ENCODE measurements at regions not wholly inside any gene's neighbourhood (a gene's known extent, or its start where the extent isn't known, plus 50 kb on each side); places are given as distances from the start of the nearest gene placed in this dataset.
"Not testable (repeated sequence)": the region's sequence is repeated elsewhere in the genome, so short reads cannot be mapped to it uniquely, and the experiment has no call there.

DNA sequence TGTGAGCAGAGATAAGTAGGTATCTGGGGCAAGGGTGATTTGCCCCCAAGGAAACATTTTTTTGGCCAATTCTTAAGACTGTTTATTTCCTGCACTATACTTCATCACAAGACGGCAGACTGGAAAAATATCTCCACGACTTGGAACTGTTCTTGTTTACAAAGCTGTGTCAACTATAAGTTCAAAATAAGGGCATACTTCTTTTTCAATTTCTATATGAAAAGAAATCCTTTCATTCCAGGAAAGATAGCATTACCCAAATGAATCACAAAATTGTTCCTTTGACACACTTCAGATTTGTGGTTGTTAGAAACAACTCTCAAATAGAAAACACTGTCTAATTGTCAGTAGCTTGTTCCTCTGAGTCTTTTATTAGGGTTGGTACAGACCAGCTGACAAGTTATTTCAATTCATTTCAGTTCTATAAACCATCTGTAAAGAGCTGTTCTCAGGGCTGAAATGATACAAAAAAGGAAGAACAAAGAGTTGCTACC, 212.9 kb upstream of the PRDM1 start:
- no peak overlapping the region for H3K4me3 Mint-ChIP-seq
- no peak overlapping the region for H3K27ac Mint-ChIP-seq
- peaks cover 2% of the 10 kb centered on the region for H3K36me3 Mint-ChIP-seq (ENCODE audit: low read depth)
- peaks cover 4% of the 10 kb centered on the region for H3K4me1 Mint-ChIP-seq
- H3K9me3 ChIP-seq (ENCODE audit: control insufficient read depth, low read length, poor library complexity, severe bottlenecking): no peaks in the 10 kb centered on the region
- ATAC-seq (no peak), DNase-seq (no peak)
- H3K27me3 Mint-ChIP-seq: peaks cover 36% of the 10 kb centered on the region

DNA sequence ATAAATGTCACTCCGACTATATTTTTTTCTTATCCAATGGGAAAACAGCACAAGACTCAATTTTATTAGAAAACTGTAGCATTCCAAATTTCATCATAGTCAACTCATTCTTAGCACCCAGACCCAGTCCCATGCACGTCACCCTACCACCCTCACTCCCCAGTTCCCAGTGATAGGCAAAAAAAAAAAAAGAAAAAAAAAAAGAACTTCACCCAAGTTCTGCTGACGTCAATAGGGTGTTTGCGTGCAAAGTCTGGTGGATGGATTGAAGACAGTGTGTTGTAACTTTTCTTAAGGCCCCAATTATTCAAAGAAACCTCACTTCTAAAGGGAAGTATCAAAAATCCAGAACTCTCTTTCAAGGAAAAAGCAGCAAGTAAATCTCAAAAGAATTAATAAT, 213.9 kb upstream of the PRDM1 start:
- ATAC-seq: no peak
- Mint-ChIP-seq H3K36me3 (ENCODE audit: low read depth) (peaks cover 2% of the 10 kb centered on the region), H3K4me1 (peaks cover 4% of the 10 kb centered on the region), H3K27ac (no peak overlapping the region), H3K27me3 (peaks cover 36% of the 10 kb centered on the region), H3K4me3 (no peak overlapping the region)
- no peaks in the 10 kb centered on the region for H3K9me3 ChIP-seq (ENCODE audit: control insufficient read depth, low read length, poor library complexity, severe bottlenecking)
- DNase-seq: no peak

DNA sequence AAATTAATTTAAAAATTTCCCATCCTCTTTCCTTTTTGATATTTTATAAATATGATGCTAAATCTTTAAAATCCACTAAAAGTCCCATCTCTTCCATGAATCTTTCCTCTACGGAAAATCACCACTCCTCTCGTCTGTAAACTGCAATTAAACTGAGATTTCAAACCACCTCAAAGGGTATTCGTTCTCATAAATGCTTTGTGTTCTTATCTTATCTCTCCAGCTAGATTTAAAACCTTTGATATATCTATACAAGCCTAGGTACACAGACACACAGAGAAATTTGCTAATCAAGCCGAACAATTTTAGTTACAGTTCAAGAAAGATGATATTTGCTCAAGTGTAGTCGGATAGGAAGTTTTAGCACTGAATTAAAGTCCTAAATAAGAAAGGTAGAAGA, 214.6 kb upstream of the PRDM1 start:
- DNase-seq (no peak), ATAC-seq (no peak)
- Mint-ChIP-seq H3K4me1 (peaks cover 4% of the 10 kb centered on the region), H3K27ac (no peak overlapping the region), H3K27me3 (peaks cover 30% of the 10 kb centered on the region), H3K4me3 (no peak overlapping the region), H3K36me3 (ENCODE audit: low read depth) (peaks cover 2% of the 10 kb centered on the region)
- H3K9me3 ChIP-seq (ENCODE audit: control insufficient read depth, low read length, poor library complexity, severe bottlenecking): no peaks in the 10 kb centered on the region

DNA sequence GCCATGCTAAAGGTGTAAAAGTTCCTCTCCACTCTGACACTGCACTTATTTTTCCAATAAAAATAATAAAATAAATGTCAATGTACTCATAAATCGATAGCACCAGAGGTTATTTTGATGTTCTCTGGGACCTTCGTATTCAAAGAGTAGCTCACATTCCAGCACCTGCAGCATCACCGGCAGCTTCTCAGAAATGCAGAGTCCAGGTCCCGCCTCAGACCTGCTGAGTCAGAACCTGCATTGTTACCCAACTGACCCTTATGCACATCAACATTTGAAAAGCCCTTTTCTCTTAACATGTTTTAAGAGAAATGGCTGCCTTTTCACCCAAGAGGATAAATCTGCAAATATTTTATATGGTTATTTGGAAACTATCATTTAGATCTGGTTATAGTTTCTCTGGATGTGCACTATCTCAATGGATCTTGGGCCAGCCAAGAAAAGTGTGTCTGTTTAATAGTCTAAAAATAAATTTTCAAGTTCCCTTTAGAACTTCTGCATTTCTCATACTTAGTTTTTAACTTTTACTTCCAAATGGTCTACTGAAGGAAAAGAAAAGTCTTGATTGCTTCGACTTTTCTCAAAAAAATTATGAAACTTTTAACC, 216.2 kb upstream of the PRDM1 start:
- Mint-ChIP-seq H3K27me3 (peaks cover 24% of the 10 kb centered on the region), H3K4me3 (no peak overlapping the region), H3K36me3 (ENCODE audit: low read depth) (peaks cover 2% of the 10 kb centered on the region), H3K4me1 (peaks cover 4% of the 10 kb centered on the region), H3K27ac (no peak overlapping the region)
- H3K9me3 ChIP-seq (ENCODE audit: control insufficient read depth, low read length, poor library complexity, severe bottlenecking): no peaks in the 10 kb centered on the region
- DNase-seq (no peak), ATAC-seq (no peak)

DNA sequence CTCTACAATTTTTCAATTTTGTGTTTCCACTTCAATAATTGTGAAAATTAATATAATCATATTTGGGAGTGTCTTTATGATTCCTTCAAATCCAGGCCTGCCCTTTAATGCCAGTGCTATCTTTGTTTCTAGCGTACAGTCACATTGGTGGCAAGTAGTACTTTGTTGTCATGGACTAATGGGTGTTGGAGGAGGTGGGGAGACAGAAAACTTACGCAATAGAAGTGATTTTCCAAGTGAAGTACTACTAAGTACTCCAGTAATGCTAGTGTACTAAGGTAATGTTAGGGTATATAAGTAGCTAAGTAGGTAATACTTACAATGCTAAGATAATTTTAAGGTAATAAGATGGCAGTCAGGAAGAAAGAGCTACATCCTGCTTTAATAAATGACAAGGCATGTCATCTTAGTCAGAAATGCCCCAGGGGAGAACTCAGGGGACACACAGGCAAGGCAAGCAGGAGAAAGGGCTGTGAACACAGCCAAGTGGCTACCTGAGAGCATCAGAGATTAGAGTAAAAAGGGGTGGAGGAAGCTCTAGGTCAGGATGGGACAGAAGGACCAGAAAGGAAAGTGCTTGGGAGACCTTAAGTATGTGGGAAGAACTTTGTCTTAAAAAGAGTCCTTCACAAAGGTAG, 217.2 kb upstream of the PRDM1 start:
- ATAC-seq (no peak), DNase-seq (no peak)
- no peak overlapping the region for H3K4me3 Mint-ChIP-seq
- peaks cover 4% of the 10 kb centered on the region for H3K4me1 Mint-ChIP-seq
- H3K27me3 Mint-ChIP-seq: peaks cover 18% of the 10 kb centered on the region
- no peaks in the 10 kb centered on the region for H3K9me3 ChIP-seq (ENCODE audit: control insufficient read depth, low read length, poor library complexity, severe bottlenecking)
- no peak overlapping the region for H3K27ac Mint-ChIP-seq
- peaks cover 2% of the 10 kb centered on the region for H3K36me3 Mint-ChIP-seq (ENCODE audit: low read depth)

DNA sequence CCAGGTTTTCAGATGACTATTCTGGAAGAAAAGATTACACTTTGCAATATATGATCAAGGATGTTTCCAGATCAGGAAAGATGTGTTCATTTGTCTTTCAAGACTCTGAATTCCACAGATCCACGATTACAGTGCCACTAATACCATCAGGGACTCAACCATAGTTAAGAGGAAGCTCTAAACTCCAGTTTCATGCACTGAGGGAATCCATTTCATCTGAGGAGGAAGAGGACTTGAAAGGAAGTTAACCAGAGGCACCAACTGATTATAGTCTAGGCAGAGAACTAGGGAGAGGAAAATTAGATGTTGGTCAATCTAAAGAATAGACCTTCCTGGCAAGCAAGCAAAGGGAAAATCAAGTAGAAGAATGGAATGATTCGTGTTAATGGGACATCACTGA, 218.3 kb upstream of the PRDM1 start:
- ATAC-seq: no peak
- H3K4me1 Mint-ChIP-seq: peaks cover 4% of the 10 kb centered on the region

DNA sequence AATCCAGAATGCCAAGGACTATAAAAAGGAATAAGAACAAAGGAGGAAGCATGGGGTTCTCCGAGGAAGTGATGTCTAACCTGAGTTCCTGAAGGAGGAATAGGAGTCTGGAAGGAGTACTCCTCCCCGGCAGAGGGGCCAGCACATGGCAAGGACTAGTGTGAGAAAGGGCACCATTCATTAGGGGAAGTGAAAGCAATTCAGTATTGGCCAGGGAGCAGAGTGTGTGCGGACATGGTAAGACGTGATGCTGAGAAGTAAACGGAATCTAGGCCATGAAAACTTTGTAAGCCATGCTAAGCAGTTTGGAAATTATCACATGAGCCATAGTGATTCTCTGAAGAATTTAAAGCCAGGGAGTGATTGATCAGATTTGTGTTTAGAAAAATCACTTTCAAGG, 218.9 kb upstream of the PRDM1 start:
- DNase-seq (no peak), ATAC-seq (no peak)
- no peaks in the 10 kb centered on the region for H3K9me3 ChIP-seq (ENCODE audit: control insufficient read depth, low read length, poor library complexity, severe bottlenecking)
- Mint-ChIP-seq H3K4me3 (no peak overlapping the region), H3K27me3 (peaks cover 10% of the 10 kb centered on the region), H3K27ac (no peak overlapping the region), H3K4me1 (peaks cover 4% of the 10 kb centered on the region), H3K36me3 (ENCODE audit: low read depth) (peaks cover 2% of the 10 kb centered on the region)

More for the DNA sequence above, 218.3 kb upstream of the PRDM1 start:
- no peak for DNase-seq
- peaks cover 12% of the 10 kb centered on the region for H3K27me3 Mint-ChIP-seq
- H3K27ac Mint-ChIP-seq: no peak overlapping the region
- H3K36me3 Mint-ChIP-seq (ENCODE audit: low read depth): peaks cover 2% of the 10 kb centered on the region
- no peak overlapping the region for H3K4me3 Mint-ChIP-seq
- no peaks in the 10 kb centered on the region for H3K9me3 ChIP-seq (ENCODE audit: control insufficient read depth, low read length, poor library complexity, severe bottlenecking)

DNA sequence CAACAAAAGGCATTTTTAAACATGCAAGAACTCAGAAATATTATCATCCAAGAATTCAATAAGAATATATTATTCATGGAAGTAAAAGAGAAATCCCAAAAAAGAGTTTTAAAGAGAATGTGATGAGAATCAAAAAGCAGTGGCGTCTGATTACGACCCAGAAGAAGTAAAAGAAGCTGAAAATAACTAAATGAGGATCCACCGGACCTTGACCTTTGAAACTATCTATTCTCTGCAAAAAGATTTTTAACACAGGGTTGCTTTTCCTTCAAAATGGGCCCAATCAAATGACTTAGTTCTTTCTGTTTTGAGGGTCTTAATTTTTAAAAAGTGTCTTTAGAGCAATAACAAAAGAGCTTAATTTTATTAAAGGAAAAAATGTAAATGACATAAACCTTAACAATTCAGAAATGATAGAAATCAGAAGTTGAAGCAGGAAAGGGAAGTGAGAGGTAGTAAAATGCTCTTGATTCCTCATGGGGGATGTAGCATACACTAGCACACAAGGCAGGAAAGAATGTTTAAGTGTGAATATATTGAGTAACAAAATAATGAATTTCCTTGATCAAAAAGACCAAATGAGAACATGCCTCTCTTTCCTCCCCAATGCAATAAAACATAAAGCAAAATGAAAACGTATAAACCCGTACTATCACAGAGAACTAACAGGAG, 223.1 kb upstream of the PRDM1 start:
- no peaks in the 10 kb centered on the region for H3K9me3 ChIP-seq (ENCODE audit: control insufficient read depth, low read length, poor library complexity, severe bottlenecking)
- H3K36me3 Mint-ChIP-seq (ENCODE audit: low read depth): no peaks in the 10 kb centered on the region
- no peaks in the 10 kb centered on the region for H3K27me3 Mint-ChIP-seq
- DNase-seq (no peak), ATAC-seq (no peak)
- no peak overlapping the region for H3K4me3 Mint-ChIP-seq
- H3K27ac Mint-ChIP-seq: no peak overlapping the region
- no peaks in the 10 kb centered on the region for H3K4me1 Mint-ChIP-seq

DNA sequence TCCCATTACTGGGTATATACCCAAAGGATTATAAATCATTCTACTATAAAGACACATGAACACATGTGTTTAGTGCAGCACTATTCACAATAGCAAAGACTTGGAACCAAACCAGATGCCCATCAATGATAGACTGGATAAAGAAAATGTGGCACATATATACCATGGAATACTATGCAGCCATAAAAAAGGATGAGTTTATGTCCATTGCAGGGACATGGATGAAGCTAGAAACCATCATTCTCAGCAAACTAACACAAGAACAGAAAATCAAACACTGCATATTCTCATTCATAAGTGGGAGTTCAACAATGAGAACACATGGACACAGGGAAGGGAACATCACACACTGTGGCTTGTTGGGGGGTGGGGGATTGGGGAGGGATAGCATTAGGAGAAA, 225.2 kb upstream of the PRDM1 start:
- H3K4me1 Mint-ChIP-seq; H3K27me3 Mint-ChIP-seq; ATAC-seq; H3K36me3 Mint-ChIP-seq (ENCODE audit: low read depth); H3K9me3 ChIP-seq (ENCODE audit: control insufficient read depth, low read length, poor library complexity, severe bottlenecking); H3K4me3 Mint-ChIP-seq; H3K27ac Mint-ChIP-seq; DNase-seq: not testable (repeated sequence)

DNA sequence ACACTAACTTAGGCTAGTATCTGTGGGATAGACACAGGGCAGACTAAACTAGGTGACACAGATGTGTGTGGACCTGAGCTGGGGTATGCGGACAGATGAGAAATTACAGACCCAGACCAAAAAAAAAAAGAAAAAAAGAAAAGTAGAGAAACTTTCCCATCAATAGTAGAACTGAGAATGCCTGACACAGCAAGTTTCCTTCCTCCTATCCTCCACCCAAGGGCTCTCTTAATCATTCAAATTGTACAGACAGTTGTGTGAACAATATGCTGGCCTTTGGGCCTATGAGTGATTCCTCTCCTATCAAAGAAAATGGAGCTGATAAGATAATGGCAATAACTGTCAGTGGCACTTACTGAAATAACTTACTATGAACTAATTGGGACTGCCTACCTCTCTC, 226.7 kb upstream of the PRDM1 start:
- Mint-ChIP-seq H3K27me3 (peaks cover 9% of the 10 kb centered on the region), H3K4me1 (no peaks in the 10 kb centered on the region), H3K36me3 (ENCODE audit: low read depth) (no peaks in the 10 kb centered on the region), H3K27ac (no peak overlapping the region), H3K4me3 (no peak overlapping the region)
- no peaks in the 10 kb centered on the region for H3K9me3 ChIP-seq (ENCODE audit: control insufficient read depth, low read length, poor library complexity, severe bottlenecking)
- no peak for ATAC-seq
- DNase-seq: no peak

DNA sequence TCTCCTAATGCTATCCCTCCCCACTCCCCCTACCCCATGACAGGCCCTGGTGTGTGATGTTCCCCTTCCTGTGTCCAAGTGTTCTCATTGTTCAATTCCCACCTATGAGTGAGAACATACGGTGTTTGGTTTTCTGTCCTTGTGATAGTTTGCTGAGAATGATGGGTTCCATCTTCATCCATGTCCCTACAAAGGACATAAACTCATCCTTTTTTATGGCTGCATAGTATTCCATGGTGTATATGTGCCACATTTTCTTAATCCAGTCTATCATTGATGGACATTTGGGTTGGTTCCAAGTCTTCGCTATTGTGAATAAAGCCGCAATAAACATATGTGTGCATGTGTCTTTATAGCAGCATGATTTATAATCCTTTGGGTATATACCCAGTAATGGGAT, 227.5 kb upstream of the PRDM1 start:
- not testable (repeated sequence) for H3K27me3 Mint-ChIP-seq; H3K9me3 ChIP-seq (ENCODE audit: control insufficient read depth, low read length, poor library complexity, severe bottlenecking); ATAC-seq; H3K27ac Mint-ChIP-seq; H3K4me1 Mint-ChIP-seq; H3K4me3 Mint-ChIP-seq; DNase-seq; H3K36me3 Mint-ChIP-seq (ENCODE audit: low read depth)

DNA sequence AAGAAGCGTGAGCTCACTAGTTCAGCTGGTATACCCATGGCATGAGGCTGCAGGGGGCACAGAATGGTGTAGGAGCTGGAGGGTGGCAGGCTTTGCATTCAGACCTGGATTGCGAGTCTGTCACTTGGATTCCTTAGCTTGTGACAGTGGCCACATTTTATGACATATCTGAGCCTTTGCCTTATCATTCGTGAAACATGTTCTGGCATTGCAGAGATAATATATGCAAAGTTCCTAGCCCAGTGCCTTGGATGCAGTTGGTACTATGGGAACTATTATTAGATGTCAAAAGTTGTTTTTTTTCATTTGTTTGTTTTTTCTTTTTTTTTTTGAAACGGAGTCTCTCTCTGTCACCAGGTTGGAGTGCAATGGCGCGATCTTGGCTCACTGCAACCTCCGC, 230.7 kb upstream of the PRDM1 start:
- ATAC-seq (no peak), DNase-seq (no peak)
- Mint-ChIP-seq H3K4me3 (no peak overlapping the region), H3K27ac (no peak overlapping the region), H3K4me1 (no peaks in the 10 kb centered on the region), H3K36me3 (ENCODE audit: low read depth) (no peaks in the 10 kb centered on the region), H3K27me3 (peaks cover 9% of the 10 kb centered on the region)
- no peaks in the 10 kb centered on the region for H3K9me3 ChIP-seq (ENCODE audit: control insufficient read depth, low read length, poor library complexity, severe bottlenecking)

DNA sequence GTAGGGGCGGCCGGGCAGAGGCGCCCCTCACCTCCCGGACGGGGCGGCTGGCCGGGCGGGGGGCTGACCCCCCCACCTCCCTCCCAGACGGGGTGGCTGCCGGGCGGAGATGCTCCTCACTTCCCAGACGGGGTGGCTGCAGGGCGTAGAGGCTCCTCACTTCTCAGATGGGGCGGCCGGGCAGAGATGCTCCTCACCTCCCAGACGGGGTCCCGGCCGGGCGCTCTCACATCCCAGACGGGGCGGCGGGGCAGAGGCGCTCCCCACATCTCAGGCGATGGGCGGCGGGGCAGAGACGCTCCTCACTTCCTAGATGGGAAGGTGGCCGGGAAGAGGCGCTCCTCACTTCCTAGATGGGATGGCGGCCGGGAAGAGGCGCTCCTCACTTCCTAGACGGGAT, 232.2 kb upstream of the PRDM1 start:
- H3K4me1 Mint-ChIP-seq; ATAC-seq; H3K9me3 ChIP-seq (ENCODE audit: control insufficient read depth, low read length, poor library complexity, severe bottlenecking); H3K27ac Mint-ChIP-seq; H3K27me3 Mint-ChIP-seq; H3K4me3 Mint-ChIP-seq; H3K36me3 Mint-ChIP-seq (ENCODE audit: low read depth); DNase-seq: not testable (repeated sequence)

DNA sequence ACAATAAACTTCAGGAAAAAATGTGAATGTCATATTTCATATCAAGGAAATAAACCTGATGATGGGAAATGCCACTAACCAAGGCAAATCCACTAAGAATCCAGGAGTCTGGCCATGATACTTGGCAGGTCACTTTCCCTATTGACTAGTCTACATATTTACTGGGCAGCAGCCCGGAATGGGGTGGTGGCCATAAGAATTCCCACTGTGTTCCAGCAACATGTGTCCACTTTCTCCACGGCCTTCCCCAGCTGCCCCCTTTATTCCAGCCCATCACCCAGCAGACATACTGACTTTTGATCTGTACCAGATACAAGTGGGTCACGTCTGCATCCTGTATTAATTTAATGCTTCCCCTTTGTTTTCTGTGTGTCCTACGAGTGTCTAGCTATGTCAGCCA, 234.5 kb upstream of the PRDM1 start:
- ATAC-seq: no peak
- peaks cover 3% of the 10 kb centered on the region for H3K4me1 Mint-ChIP-seq
- no peak overlapping the region for H3K27ac Mint-ChIP-seq
- H3K4me3 Mint-ChIP-seq: no peak overlapping the region
- no peak for DNase-seq
- H3K9me3 ChIP-seq (ENCODE audit: control insufficient read depth, low read length, poor library complexity, severe bottlenecking): no peaks in the 10 kb centered on the region
- no peaks in the 10 kb centered on the region for H3K36me3 Mint-ChIP-seq (ENCODE audit: low read depth)
- H3K27me3 Mint-ChIP-seq: peaks cover 7% of the 10 kb centered on the region

Measured in T-helper 17 cell (primary cell).